ENCODE measurements at regions not wholly inside any gene's neighbourhood (a gene's known extent, or its start where the extent isn't known, plus 50 kb on each side); places are given as distances from the start of the nearest gene placed in this dataset.
"Not testable (repeated sequence)": the region's sequence is repeated elsewhere in the genome, so short reads cannot be mapped to it uniquely, and the experiment has no call there.

GRCh38 chr10:61047081-61047480 is 103.1 kb upstream of the RHOBTB1 start:
- TF ChIP-seq CTCF (IDR thresholded peaks at IDR 0.05; ENCODE audit: poor library complexity) (no peak), EZH2phosphoT487 (IDR thresholded peaks at IDR 0.05; ENCODE audit: low read depth, severe bottlenecking, unreplicated experiment) (no peak), EZH2 (IDR thresholded peaks at IDR 0.05; ENCODE audit: borderline replicate concordance) (no peak)
- no peaks in the 10 kb centered on the region for H3K9me3 ChIP-seq (ENCODE audit: low read depth)
- H2AFZ ChIP-seq, result no peak overlapping the region
- no peaks in the 10 kb centered on the region for H3K79me2 ChIP-seq
- no peak for DNase-seq (ENCODE audit: low spot score)
- no peaks in the 10 kb centered on the region for H3K36me3 ChIP-seq (replicated peaks; ENCODE audit: insufficient read depth, low read depth)
- no peak overlapping the region for H3K4me3 ChIP-seq
- 63% methylated on average over 5 of the region's 5 CpGs for WGBS (ENCODE audit: low lambda C conversion rate, missing lambda C conversion rate)
- no peaks in the 10 kb centered on the region for H3K9me2 ChIP-seq (replicated peaks; ENCODE audit: insufficient read depth)
- H3K4me2 ChIP-seq, result peak overlapping the region; percentile 16
- no peaks in the 10 kb centered on the region for H3K27me3 ChIP-seq
- H4K20me1 ChIP-seq (ENCODE audit: insufficient read depth, poor library complexity, severe bottlenecking), result no peaks in the 10 kb centered on the region
- H3K4me1 ChIP-seq (ENCODE audit: insufficient read depth), result peaks cover 6% of the 10 kb centered on the region
- H3K27ac ChIP-seq, result no peak overlapping the region

DNA sequence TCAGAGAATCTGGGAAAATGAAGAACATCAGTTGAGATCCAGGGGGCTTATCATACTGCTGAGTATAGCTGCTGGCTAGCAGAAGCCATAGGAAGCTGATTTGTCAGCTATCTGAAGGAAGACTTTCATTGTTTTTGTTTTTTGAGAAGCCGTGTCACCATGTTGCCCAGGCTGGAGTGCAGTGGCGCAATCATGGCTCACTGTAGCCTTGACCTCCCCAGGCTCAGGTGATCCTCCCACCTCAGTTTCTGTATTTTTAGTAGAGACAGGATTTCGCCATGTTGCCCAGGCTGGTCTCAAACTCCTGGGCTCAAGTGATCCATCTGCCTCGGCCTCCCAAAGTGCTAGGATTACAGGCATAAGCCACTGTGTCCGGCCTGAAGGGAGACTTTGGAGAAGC is 101.5 kb upstream of the RHOBTB1 start:
- not testable (repeated sequence) for H3K9me3 ChIP-seq (ENCODE audit: low read depth); H2AFZ ChIP-seq; H3K9me2 ChIP-seq (replicated peaks; ENCODE audit: insufficient read depth); H3K27ac ChIP-seq; H3K4me1 ChIP-seq (ENCODE audit: insufficient read depth); DNase-seq (ENCODE audit: low spot score); H3K27me3 ChIP-seq; H3K4me3 ChIP-seq; H3K36me3 ChIP-seq (replicated peaks; ENCODE audit: insufficient read depth, low read depth); H3K4me2 ChIP-seq; H3K79me2 ChIP-seq; H4K20me1 ChIP-seq (ENCODE audit: insufficient read depth, poor library complexity, severe bottlenecking)
- 89% methylated on average over 5 of the region's 5 CpGs for WGBS (ENCODE audit: low lambda C conversion rate, missing lambda C conversion rate)

- Histone ChIP-seq H3K9me3 (ENCODE audit: low read depth) (no peaks in the 10 kb centered on the region), H3K4me2 (no peak overlapping the region), H3K36me3 (replicated peaks; ENCODE audit: insufficient read depth, low read depth) (no peaks in the 10 kb centered on the region), H3K79me2 (no peaks in the 10 kb centered on the region), H3K27me3 (no peaks in the 10 kb centered on the region), H3K4me3 (no peak overlapping the region), H3K9me2 (replicated peaks; ENCODE audit: insufficient read depth) (no peaks in the 10 kb centered on the region), H3K27ac (no peak overlapping the region), H3K4me1 (ENCODE audit: insufficient read depth) (peaks cover 6% of the 10 kb centered on the region), H4K20me1 (ENCODE audit: insufficient read depth, poor library complexity, severe bottlenecking) (no peaks in the 10 kb centered on the region), H2AFZ (no peak overlapping the region)
- TF ChIP-seq EZH2phosphoT487 (IDR thresholded peaks at IDR 0.05; ENCODE audit: low read depth, severe bottlenecking, unreplicated experiment), result no peak
- no peak for DNase-seq (ENCODE audit: low spot score)
These were observed 98.5 kb upstream of the RHOBTB1 start for GRCh38 chr10:61042533-61042932.

DNA sequence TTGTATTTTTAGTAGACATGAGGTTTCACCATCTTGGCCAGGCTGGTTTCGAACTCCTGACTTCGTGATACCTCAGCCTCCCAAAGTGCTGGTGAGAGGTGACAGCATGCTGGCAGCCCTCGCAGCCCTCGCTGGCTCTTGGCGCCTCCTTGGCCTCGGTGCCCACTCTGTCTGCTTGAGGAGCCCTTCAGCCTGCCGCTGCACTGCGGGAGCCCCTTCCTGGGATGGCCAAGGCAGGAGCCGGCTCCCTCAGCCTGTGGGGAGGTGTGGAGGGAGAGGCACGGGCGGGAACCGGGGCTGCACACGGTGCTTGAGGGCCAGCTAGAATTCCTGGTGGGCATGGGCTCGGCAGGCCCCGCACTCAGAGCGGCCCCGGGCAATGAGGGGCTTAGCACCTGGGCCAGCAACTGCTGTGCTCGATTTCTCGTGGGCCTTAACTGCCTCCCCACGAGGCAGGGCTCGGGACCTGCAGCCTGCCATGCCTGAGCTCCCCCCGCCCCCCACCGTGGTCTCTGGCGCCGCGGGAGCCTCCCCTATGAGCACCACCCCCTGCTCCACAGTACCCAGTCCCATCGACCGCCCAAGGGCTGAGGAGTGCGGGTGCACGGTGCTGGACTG is 96.5 kb upstream of the RHOBTB1 start:
- over 99% methylated on average over 21 of the region's 30 CpGs for WGBS (ENCODE audit: low lambda C conversion rate, missing lambda C conversion rate)
- no peaks in the 10 kb centered on the region for H3K9me3 ChIP-seq (ENCODE audit: low read depth)
- H3K79me2 ChIP-seq, result no peaks in the 10 kb centered on the region
- H3K27ac ChIP-seq, result no peak overlapping the region
- no peak overlapping the region for H3K4me3 ChIP-seq
- TF ChIP-seq EZH2 (IDR thresholded peaks at IDR 0.05; ENCODE audit: borderline replicate concordance) (no peak), EZH2phosphoT487 (IDR thresholded peaks at IDR 0.05; ENCODE audit: low read depth, severe bottlenecking, unreplicated experiment) (no peak), CTCF (IDR thresholded peaks at IDR 0.05; ENCODE audit: poor library complexity) (no peak)
- no peak for DNase-seq (ENCODE audit: low spot score)
- H2AFZ ChIP-seq, result no peak overlapping the region
- no peaks in the 10 kb centered on the region for H3K4me1 ChIP-seq (ENCODE audit: insufficient read depth)
- H3K9me2 ChIP-seq (replicated peaks; ENCODE audit: insufficient read depth), result no peaks in the 10 kb centered on the region
- no peak overlapping the region for H3K4me2 ChIP-seq
- no peaks in the 10 kb centered on the region for H4K20me1 ChIP-seq (ENCODE audit: insufficient read depth, poor library complexity, severe bottlenecking)
- no peaks in the 10 kb centered on the region for H3K36me3 ChIP-seq (replicated peaks; ENCODE audit: insufficient read depth, low read depth)
- no peaks in the 10 kb centered on the region for H3K27me3 ChIP-seq
